BE2C (cell line): ENCODE measurements at regions not wholly inside any gene's neighbourhood (a gene's known extent, or its start where the extent isn't known, plus 50 kb on each side); places are given as distances from the start of the nearest gene placed in this dataset.

Experiments used
- DNase-seq: peaks from one replicate; pipeline ENCODE4 v3.0.0-alpha.2; 2020
- H3K27me3 ChIP-seq: fragments of 250-450 bp; sonication (Bioruptor Pico); 2 replicates; pipeline ENCODE4 v1.5.1; 2020; ENCODE audit warnings: mild to moderate bottlenecking
- H3K36me3 ChIP-seq: fragments of 250-450 bp; sonication (Bioruptor Pico); 2 replicates; pipeline ENCODE4 v1.5.1; 2020; ENCODE audit warnings: mild to moderate bottlenecking
- H3K4me1 ChIP-seq: fragments of 250-450 bp; sonication (Bioruptor Pico); 2 replicates; pipeline ENCODE4 v1.5.1; 2020
- H3K4me3 ChIP-seq: 2 replicates; pipeline ENCODE4 v1.5.1; 2011; ENCODE audit warnings: low read depth, low read length
- H3K9me3 ChIP-seq: fragments of 250-450 bp; sonication (Bioruptor Pico); 2 replicates; pipeline ENCODE4 v1.5.1; 2020
- CTCF ChIP-seq: IDR thresholded peaks from 2 replicates; pipeline ENCODE4 v1.5.1; 2012; ENCODE audit warnings: mild to moderate bottlenecking, low read depth, low read length

GRCh38 chr13:30042272-30042671 is 191.9 kb upstream of the UBL3 start:
- no peak overlapping the region for H3K4me3 ChIP-seq
- DNase-seq: no peak
- H3K36me3 ChIP-seq: no peaks in the 10 kb centered on the region
- H3K9me3 ChIP-seq: no peaks in the 10 kb centered on the region
- no peaks in the 10 kb centered on the region for H3K4me1 ChIP-seq
- no peaks in the 10 kb centered on the region for H3K27me3 ChIP-seq
- TF ChIP-seq CTCF: no peak

GRCh38 chr13:30039511-30039911 is 189.1 kb upstream of the UBL3 start:
- no peak for TF ChIP-seq CTCF
- H3K4me3 ChIP-seq: no peak overlapping the region
- no peaks in the 10 kb centered on the region for H3K9me3 ChIP-seq
- no peaks in the 10 kb centered on the region for H3K36me3 ChIP-seq
- no peak for DNase-seq
- no peaks in the 10 kb centered on the region for H3K4me1 ChIP-seq
- no peaks in the 10 kb centered on the region for H3K27me3 ChIP-seq

DNA sequence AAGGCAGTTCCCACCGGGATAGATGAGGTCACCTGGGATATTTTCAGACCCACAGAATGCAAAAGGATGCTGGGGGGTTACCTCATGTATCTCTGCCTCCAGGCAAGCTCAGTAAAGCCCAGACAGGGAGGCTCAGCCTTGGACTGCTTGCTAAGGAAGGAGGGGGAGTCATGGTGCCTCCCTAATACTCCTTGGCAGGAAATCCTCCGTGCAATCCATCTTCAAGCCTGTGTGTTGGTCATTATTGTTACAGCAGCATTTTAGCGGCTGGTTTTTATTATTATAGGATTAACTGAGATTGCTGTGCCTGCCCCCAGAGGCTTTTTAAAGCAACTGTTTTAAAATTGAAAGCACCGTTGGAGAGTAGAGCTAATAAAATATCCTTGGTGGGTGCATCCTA is 188.5 kb upstream of the UBL3 start:
- DNase-seq: no peak
- H3K36me3 ChIP-seq: no peaks in the 10 kb centered on the region
- no peaks in the 10 kb centered on the region for H3K4me1 ChIP-seq
- H3K4me3 ChIP-seq: no peak overlapping the region
- TF ChIP-seq CTCF: no peak
- no peaks in the 10 kb centered on the region for H3K9me3 ChIP-seq
- H3K27me3 ChIP-seq: no peaks in the 10 kb centered on the region

GRCh38 chr13:30037766-30038165 is 187.3 kb upstream of the UBL3 start:
- no peaks in the 10 kb centered on the region for H3K27me3 ChIP-seq
- TF ChIP-seq CTCF: no peak
- H3K36me3 ChIP-seq: no peaks in the 10 kb centered on the region
- H3K4me3 ChIP-seq: no peak overlapping the region
- no peaks in the 10 kb centered on the region for H3K9me3 ChIP-seq
- H3K4me1 ChIP-seq: no peaks in the 10 kb centered on the region
- no peak for DNase-seq

DNA sequence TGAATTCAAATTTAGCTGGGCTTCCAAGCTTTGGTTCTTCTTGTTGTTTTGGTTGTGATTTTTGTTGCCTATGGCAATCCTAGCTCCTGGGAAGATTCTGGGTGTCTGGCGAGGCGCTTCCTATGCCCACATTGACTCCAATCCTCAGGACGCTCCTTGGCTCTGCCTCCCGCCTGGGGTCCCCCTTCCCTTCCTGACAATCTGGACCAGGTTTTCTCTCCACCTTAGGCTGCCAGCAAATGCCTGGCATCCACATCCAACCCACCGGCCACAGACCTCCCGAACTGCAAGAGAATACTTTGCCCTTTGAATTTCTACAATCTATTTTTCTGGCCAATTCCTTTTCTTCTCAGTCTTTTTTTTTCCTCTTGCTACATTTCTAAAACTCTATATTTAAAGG is 186.9 kb upstream of the UBL3 start:
- Histone ChIP-seq H3K27me3 (no peaks in the 10 kb centered on the region), H3K4me3 (no peak overlapping the region), H3K36me3 (no peaks in the 10 kb centered on the region), H3K9me3 (no peaks in the 10 kb centered on the region), H3K4me1 (no peaks in the 10 kb centered on the region)
- peak; percentile 40 for DNase-seq
- no peak for TF ChIP-seq CTCF

DNA sequence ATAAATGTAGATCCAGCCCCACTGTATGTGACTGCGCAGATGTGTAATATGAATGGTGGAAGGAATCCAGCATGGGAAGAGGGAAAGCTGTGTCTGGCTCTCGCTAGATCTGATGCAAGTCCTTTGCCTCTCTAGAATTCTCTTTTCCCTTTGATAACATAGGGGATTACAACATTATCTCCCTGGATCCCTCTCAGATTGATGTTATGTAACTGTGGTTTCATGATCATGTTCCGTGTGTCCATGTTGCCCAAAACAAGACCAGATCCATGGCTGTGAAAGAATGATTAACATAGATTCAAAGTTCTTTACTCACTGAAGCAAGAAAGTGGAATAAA is 184.0 kb upstream of the UBL3 start:
- H3K27me3 ChIP-seq: no peaks in the 10 kb centered on the region
- H3K36me3 ChIP-seq: no peaks in the 10 kb centered on the region
- H3K9me3 ChIP-seq: no peaks in the 10 kb centered on the region
- no peaks in the 10 kb centered on the region for H3K4me1 ChIP-seq
- DNase-seq: no peak
- TF ChIP-seq CTCF: no peak
- no peak overlapping the region for H3K4me3 ChIP-seq
